ENCODE measurements at regions not wholly inside any gene's neighbourhood (a gene's known extent, or its start where the extent isn't known, plus 50 kb on each side); places are given as distances from the start of the nearest gene placed in this dataset.

GRCh38 chr3:23676093-23676492 is 129.7 kb upstream of the UBE2E1 start:
- ATAC-seq = no peak
- TF ChIP-seq CTCF (IDR thresholded peaks at IDR 0.05) = no peak
- Histone ChIP-seq H3K27me3 (peaks cover 0 to 15% of the 10 kb centered on the region in 2 donors), H3K9me3 (peaks cover 0 to 3% of the 10 kb centered on the region in 2 donors), H3K4me1 (peaks cover 0 to 8% of the 10 kb centered on the region in 2 donors), H3K36me3 (no peaks in the 10 kb centered on the region), H3K27ac (no peak overlapping the region), H3K4me3 (no peak overlapping the region)
- intact Hi-C loops (cut with DNase I) = no loop called here
- DNase-seq = no peak

GRCh38 chr3:23682646-23683045 is 123.1 kb upstream of the UBE2E1 start:
- Histone ChIP-seq H3K4me1 (peaks cover 2 to 4% of the 10 kb centered on the region in 2 donors), H3K27ac (no peak overlapping the region), H3K27me3 (no peaks in the 10 kb centered on the region), H3K9me3 (peaks cover 0 to 3% of the 10 kb centered on the region in 2 donors), H3K36me3 (no peaks in the 10 kb centered on the region), H3K4me3 (no peak overlapping the region)
- ATAC-seq = no peak
- no peak for DNase-seq
- intact Hi-C loops (cut with DNase I) = no loop called here
- no peak for TF ChIP-seq CTCF (IDR thresholded peaks at IDR 0.05)

GRCh38 chr3:23685541-23686258 is 120.1 kb upstream of the UBE2E1 start:
- peak; percentile 97 for ATAC-seq

GRCh38 chr3:23686519-23686918 is 119.2 kb upstream of the UBE2E1 start:
- no peak for TF ChIP-seq CTCF (IDR thresholded peaks at IDR 0.05)
- peaks cover 2 to 4% of the 10 kb centered on the region in 2 donors for H3K4me1 ChIP-seq
- no peak for ATAC-seq
- H3K9me3 ChIP-seq = peaks cover 0 to 13% of the 10 kb centered on the region in 2 donors
- no peak overlapping the region for H3K4me3 ChIP-seq
- DNase-seq = no peak
- intact Hi-C loops (cut with DNase I) = no loop called here
- no peaks in the 10 kb centered on the region for H3K36me3 ChIP-seq
- peak overlapping the region in 1 of 2 donors; percentile 18 for H3K27ac ChIP-seq
- H3K27me3 ChIP-seq = no peaks in the 10 kb centered on the region

More at GRCh38 chr3:23685541-23686258, 120.1 kb upstream of the UBE2E1 start:
- DNase-seq = peak in 2 of 4 donors; percentile 36 to 64
- intact Hi-C loops (cut with DNase I) = no loop called here
- Histone ChIP-seq H3K27me3 (no peaks in the 10 kb centered on the region), H3K27ac (peak overlapping the region; percentile 6 to 18), H3K9me3 (peaks cover 0 to 13% of the 10 kb centered on the region in 2 donors), H3K4me1 (peaks cover 2 to 4% of the 10 kb centered on the region in 2 donors), H3K4me3 (no peak overlapping the region), H3K36me3 (no peaks in the 10 kb centered on the region)
- TF ChIP-seq CTCF (IDR thresholded peaks at IDR 0.05) = no peak

- Histone ChIP-seq H3K4me3 (no peak overlapping the region), H3K4me1 (peaks cover 0 to 2% of the 10 kb centered on the region in 2 donors), H3K36me3 (no peaks in the 10 kb centered on the region), H3K27me3 (no peaks in the 10 kb centered on the region), H3K27ac (no peak overlapping the region), H3K9me3 (peaks cover 0 to 13% of the 10 kb centered on the region in 2 donors)
- no peak for TF ChIP-seq CTCF (IDR thresholded peaks at IDR 0.05)
- intact Hi-C loops (cut with DNase I) = no loop called here
- DNase-seq (no peak), ATAC-seq (no peak)
These were observed 114.3 kb upstream of the UBE2E1 start for GRCh38 chr3:23691357-23691895.
